Tibial nerve (tissue), 4 donors: ENCODE measurements at regions not wholly inside any gene's neighbourhood (a gene's known extent, or its start where the extent isn't known, plus 50 kb on each side); places are given as distances from the start of the nearest gene placed in this dataset.

ENCODE experiments used
- DNase-seq, 2 donors: peaks; one replicate each; pipeline ENCODE4 v3.0.0-alpha.2; 2019; ENCODE audit warnings: low spot score in 2 of 2
- H3K27ac ChIP-seq, 4 donors: fragments of 200-600 bp; sonication (generic) in 3 of 4; one replicate each; pipeline ENCODE4 v1.5.1; 2017 to 2019; ENCODE audit warnings: mild to moderate bottlenecking in 1 of 4
- H3K27me3 ChIP-seq, 2 donors: fragments of 200-600 bp; sonication (generic) in 1 of 2; one replicate each; pipeline versions ENCODE4 v1.5.1 to v1.6.0; 2017 to 2019
- H3K36me3 ChIP-seq, 3 donors: fragments of 200-600 bp; sonication (generic); one replicate each; pipeline ENCODE4 v1.5.1; 2018 to 2019
- H3K4me1 ChIP-seq, 4 donors: fragments of 200-600 bp; sonication (generic) in 3 of 4; one replicate each; pipeline ENCODE4 v1.5.1; 2017 to 2019
- H3K4me3 ChIP-seq, 4 donors: fragments of 200-600 bp; sonication (generic) in 3 of 4; one replicate each; pipeline ENCODE4 v1.5.1; 2017 to 2019; ENCODE audit warnings: mild to moderate bottlenecking in 1 of 4, moderate library complexity in 1 of 4
- H3K9me3 ChIP-seq, 4 donors: fragments of 200-600 bp; sonication (generic) in 3 of 4; one replicate each; pipeline ENCODE4 v1.5.1; 2017 to 2019
- CTCF ChIP-seq, 5 experiments: fragments of 200-600 bp in 3 of 5; fragments of 450-650 bp in 2 of 5; sonication (generic) in 3 of 5; IDR thresholded peaks; one replicate each; pipeline ENCODE4 v1.5.1; 2016 to 2019; ENCODE audit warnings: antibody characterized with exemption in 5 of 5, mild to moderate bottlenecking in 3 of 5, moderate library complexity in 2 of 5
- EP300 ChIP-seq, 2 donors: sonication (generic); formaldehyde crosslinking; IDR thresholded peaks; one replicate each; pipeline ENCODE4 v1.6.1; 2017; ENCODE audit warnings: antibody characterized with exemption in 2 of 2, mild to moderate bottlenecking in 1 of 2
- POLR2A ChIP-seq, 2 donors: fragments of 450-650 bp; IDR thresholded peaks; one replicate each; pipeline ENCODE4 v1.6.1; 2017; ENCODE audit warnings: antibody characterized with exemption in 2 of 2, mild to moderate bottlenecking in 2 of 2, moderate library complexity in 2 of 2
- WGBS, 2 donors: methylation state at CpG; one replicate each; pipeline ENCODE4 v1.1.5; 2018; 5-methylcytosine and 5-hydroxymethylcytosine counted together

GRCh38 chr18:44098551-44099098, 582.1 kb upstream of the SETBP1 start:
- Histone ChIP-seq H3K27ac (no peak overlapping the region), H3K4me1 (no peaks in the 10 kb centered on the region), H3K36me3 (no peaks in the 10 kb centered on the region), H3K4me3 (no peak overlapping the region), H3K9me3 (peaks cover 0 to 21% (median 0%) of the 10 kb centered on the region in 4 donors), H3K27me3 (no peaks in the 10 kb centered on the region)
- 79 to 91% methylated on average over 4 of the region's 4 CpGs for WGBS, 2 donors
- TF ChIP-seq CTCF (IDR thresholded peaks at IDR 0.05) (peak in 1 of 5 experiments; percentile 18), POLR2A (IDR thresholded peaks at IDR 0.05) (no peak)
- DNase-seq, result no peak

- H3K27me3 ChIP-seq, result no peaks in the 10 kb centered on the region
- no peaks in the 10 kb centered on the region for H3K4me1 ChIP-seq
- 92 to 100% methylated on average over 2 of the region's 2 CpGs for WGBS, 2 donors
- H3K27ac ChIP-seq, result no peak overlapping the region
- H3K36me3 ChIP-seq, result no peaks in the 10 kb centered on the region
- H3K9me3 ChIP-seq, result no peaks in the 10 kb centered on the region
- H3K4me3 ChIP-seq, result no peak overlapping the region
- TF ChIP-seq POLR2A (IDR thresholded peaks at IDR 0.05) (no peak), CTCF (IDR thresholded peaks at IDR 0.05) (no peak), EP300 (IDR thresholded peaks at IDR 0.05) (no peak)
- no peak for DNase-seq
These were observed 573.5 kb upstream of the SETBP1 start for GRCh38 chr18:44107187-44107586.

GRCh38 chr18:44111337-44111736, 569.4 kb upstream of the SETBP1 start:
- no peaks in the 10 kb centered on the region for H3K9me3 ChIP-seq
- no peaks in the 10 kb centered on the region for H3K4me1 ChIP-seq
- no peak for DNase-seq
- H3K27me3 ChIP-seq, result no peaks in the 10 kb centered on the region
- no peak for TF ChIP-seq CTCF (IDR thresholded peaks at IDR 0.05)
- no peaks in the 10 kb centered on the region for H3K36me3 ChIP-seq
- no peak overlapping the region for H3K4me3 ChIP-seq
- no peak overlapping the region for H3K27ac ChIP-seq

- no peak overlapping the region for H3K4me3 ChIP-seq
- H3K36me3 ChIP-seq, result no peaks in the 10 kb centered on the region
- H3K4me1 ChIP-seq, result no peaks in the 10 kb centered on the region
- no peaks in the 10 kb centered on the region for H3K27me3 ChIP-seq
- no peak for DNase-seq
- TF ChIP-seq POLR2A (IDR thresholded peaks at IDR 0.05) (no peak), EP300 (IDR thresholded peaks at IDR 0.05) (no peak), CTCF (IDR thresholded peaks at IDR 0.05) (no peak)
- H3K27ac ChIP-seq, result no peak overlapping the region
- no peaks in the 10 kb centered on the region for H3K9me3 ChIP-seq
These were observed 562.9 kb upstream of the SETBP1 start for GRCh38 chr18:44117821-44118220.

GRCh38 chr18:44119607-44120006, 561.1 kb upstream of the SETBP1 start:
- H3K36me3 ChIP-seq, result no peaks in the 10 kb centered on the region
- WGBS, 2 donors, result 78 to 82% methylated on average over 2 of the region's 2 CpGs
- no peak for TF ChIP-seq CTCF (IDR thresholded peaks at IDR 0.05)
- TF ChIP-seq EP300 (IDR thresholded peaks at IDR 0.05), result no peak
- TF ChIP-seq POLR2A (IDR thresholded peaks at IDR 0.05), result no peak
- H3K9me3 ChIP-seq, result no peaks in the 10 kb centered on the region
- no peaks in the 10 kb centered on the region for H3K4me1 ChIP-seq
- no peak overlapping the region for H3K4me3 ChIP-seq
- no peaks in the 10 kb centered on the region for H3K27me3 ChIP-seq
- no peak for DNase-seq
- no peak overlapping the region for H3K27ac ChIP-seq
